MM.1S (cell line): ENCODE measurements at regions not wholly inside any gene's neighbourhood (a gene's known extent, or its start where the extent isn't known, plus 50 kb on each side); places are given as distances from the start of the nearest gene placed in this dataset.

Experiments
- CTCF ChIP-seq: fragments of 300-600 bp; sonication (generic); IDR thresholded peaks from 2 replicates; pipeline ENCODE4 v1.5.1; 2016; ENCODE audit warnings: antibody characterized with exemption, low read length, mixed read lengths
- EZH2 ChIP-seq: fragments of 300-600 bp; sonication (generic); optimal IDR thresholded peaks from 2 replicates; pipeline ENCODE3; 2017; ENCODE audit warnings: low read depth, mild to moderate bottlenecking, antibody characterized with exemption, low read length, mixed read lengths
- EZH2phosphoT487 ChIP-seq: fragments of 300-600 bp; sonication (generic); IDR thresholded peaks from 2 replicates; pipeline ENCODE4 v1.6.1; 2018; ENCODE audit warnings: antibody characterized with exemption, low read length

- TF ChIP-seq EZH2phosphoT487 (no peak), CTCF (no peak), EZH2 (no peak)
Measured at GRCh38 chr2:196533772-196534397, 105.6 kb upstream of the CCDC150 start.
